ENCODE measurements at regions not wholly inside any gene's neighbourhood (a gene's known extent, or its start where the extent isn't known, plus 50 kb on each side); places are given as distances from the start of the nearest gene placed in this dataset.
"Not testable (repeated sequence)": the region's sequence is repeated elsewhere in the genome, so short reads cannot be mapped to it uniquely, and the experiment has no call there.

DNA sequence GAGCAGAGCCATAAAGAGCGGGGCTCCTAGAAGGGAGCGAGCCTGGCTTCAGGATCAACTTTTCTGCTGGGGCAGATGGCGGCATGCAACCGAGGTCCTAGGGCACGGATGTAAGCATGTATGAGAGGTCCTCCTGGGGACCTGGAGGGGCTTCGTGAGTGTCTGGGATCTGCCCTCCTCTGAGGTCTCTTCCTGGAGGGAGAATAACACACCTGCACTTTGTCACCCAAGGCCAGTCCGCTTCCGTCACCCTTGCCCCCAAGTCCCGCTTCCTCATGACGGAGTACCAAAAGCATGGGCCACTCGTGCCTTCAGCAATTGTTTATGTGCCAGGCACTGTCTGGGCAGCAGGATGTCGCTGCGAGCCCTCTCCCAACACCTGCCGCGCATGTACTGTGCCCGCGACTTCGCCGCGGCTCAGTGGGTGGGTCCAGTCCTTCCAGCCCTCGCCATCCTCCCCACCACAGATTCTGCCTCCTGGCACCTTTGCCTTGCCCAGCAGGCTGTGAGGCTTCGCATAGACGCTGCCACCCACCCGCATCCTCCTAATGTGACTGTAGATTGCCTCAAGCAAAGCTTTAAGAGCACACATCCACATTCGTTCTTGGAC, 60.0 kb upstream of the TMPRSS2 start:
- DNase-seq = no peak

DNA sequence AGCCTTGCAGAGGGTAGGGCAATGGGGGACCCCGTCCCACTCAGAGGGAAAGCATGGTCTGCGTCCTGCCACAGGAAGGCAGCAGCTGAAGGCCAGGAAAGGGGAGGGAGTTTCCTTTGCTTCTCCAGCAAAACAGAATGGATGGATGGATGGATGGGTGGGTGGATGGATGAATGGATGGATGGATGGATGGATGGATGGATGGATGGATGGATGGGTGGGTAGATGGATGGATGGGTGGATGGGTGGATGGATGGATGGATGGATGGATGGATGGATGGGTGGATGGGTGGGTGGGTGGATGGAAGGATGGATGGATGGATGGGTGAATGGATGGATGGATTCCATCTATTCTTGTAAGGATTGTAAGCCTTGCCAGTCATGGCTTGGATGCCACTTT, 59.3 kb upstream of the TMPRSS2 start:
- not testable (repeated sequence) for DNase-seq

DNA sequence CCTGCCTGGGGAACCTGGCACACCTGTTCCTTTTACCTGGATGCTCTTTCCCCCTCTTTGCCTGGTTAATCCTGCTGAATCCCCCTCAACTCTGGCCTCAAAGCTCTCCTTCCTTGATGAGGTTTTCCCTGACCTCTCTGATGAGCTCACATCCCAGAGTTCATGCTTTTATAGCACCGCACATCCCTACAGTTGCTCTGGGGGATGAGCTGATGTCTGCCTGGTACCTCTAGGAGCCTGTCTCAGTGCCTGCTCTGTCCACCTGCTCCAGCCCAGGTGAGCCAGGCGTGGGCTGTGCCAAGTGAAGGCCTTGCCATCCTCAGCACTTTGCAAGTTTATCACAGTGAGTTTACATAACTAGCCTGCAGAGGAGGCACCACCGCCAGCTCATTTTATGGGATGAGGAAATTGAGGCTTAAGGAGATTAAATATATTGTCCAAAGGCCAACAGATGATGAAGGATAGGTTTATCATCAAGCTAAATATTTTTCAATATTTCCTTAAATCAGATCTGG, 58.6 kb upstream of the TMPRSS2 start:
- no peak for DNase-seq

DNA sequence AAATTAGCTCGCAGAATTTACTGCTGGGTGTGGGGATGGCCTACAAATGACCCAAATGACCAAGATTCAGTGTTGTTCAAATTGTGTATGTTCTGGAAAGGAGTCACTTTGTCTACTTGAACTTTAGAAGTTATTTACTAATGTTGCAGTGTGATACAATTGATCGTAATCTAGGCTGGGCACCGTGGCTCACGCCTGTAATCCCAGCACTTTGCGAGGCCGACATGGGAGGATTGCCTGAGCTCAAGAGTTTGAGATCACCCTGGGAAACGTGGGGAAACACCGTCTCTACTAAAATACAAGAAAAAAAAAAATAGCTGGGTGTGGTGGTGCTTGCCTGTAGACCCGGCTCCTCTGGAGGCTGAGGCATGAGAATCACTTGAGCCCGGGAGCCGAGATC, 57.6 kb upstream of the TMPRSS2 start:
- DNase-seq = no peak

DNA sequence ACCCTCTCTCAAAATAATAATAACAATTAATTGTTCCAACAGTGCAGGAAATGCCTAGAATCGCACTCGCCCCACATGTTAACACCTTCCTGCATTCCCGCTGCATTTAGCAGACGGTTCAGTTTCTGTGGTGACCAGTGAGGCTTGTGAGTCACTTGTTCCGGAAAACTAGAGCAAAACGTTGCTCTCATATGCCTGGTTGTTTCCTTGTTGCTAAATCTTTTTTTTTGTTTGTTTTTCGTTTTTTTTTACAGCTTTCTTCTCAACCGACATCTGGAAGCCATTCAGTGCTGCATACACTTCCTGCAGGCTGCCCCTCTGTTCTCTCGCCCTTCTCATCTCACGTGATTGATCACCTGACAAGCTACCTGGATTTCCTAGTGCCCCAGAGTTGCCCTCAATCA, 56.9 kb upstream of the TMPRSS2 start:
- no peak for DNase-seq

DNA sequence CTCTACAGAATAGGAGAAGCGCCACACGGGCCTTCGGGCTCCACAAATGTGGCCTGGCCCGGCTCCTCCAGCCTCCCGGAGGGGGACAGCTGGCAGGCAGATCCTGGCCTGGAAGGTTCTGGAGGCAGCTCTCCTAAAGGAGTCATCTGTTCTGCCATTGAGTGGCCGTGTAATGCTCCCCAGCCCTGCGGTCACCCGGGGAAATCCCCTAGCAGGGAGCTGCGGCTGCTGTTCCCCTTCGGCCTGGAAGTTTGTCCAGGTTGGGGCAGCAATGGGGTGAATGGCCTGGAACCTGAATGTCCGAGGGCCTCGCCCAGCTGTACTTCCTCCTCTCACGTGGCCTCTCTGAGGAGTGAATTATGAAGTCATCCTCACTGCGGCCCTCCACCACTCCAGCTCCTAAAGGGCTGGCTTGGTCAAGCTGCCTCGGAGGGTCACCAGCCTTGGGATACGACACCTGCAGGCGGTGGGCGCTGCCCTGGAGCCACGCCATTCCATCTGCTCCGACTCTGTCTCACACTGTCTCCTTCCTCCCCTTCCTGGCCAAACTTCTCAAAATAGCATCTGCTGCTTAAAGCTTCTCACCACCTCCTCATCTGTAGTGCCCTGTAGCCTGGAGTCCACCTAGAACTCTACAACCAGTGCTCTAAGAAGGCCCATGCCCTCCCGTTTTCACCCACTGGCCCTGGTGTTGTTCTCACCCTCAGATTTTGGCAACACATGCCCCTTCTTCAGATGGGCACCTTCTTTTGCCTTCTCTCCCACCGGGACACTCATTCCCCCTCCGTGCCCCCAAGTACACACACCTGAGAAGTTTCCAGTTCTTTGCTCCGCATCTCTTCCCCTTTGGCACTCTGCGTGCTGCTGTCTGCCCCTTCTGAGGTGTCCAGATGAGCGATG, 54.4 kb upstream of the TMPRSS2 start:
- DNase-seq = no peak

DNA sequence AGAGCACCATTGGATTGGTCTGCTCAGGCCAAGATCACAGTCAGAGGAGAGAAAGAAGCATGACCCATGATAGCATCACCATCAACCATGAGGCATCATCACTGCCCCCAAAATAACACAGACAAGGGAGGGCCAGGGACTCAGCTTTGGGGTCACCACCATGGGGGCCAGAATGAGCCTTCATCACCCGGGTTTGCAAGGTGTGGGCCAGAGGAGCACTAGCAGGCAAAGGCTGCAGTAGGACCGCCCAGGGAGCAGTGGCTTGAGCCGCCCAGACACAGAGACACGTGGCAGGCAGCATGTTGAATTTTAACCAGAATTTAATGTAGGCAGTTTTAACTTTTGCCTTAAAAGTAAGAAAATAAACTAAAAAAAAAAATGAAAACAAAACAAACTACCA, 53.7 kb upstream of the TMPRSS2 start:
- DNase-seq = no peak

DNA sequence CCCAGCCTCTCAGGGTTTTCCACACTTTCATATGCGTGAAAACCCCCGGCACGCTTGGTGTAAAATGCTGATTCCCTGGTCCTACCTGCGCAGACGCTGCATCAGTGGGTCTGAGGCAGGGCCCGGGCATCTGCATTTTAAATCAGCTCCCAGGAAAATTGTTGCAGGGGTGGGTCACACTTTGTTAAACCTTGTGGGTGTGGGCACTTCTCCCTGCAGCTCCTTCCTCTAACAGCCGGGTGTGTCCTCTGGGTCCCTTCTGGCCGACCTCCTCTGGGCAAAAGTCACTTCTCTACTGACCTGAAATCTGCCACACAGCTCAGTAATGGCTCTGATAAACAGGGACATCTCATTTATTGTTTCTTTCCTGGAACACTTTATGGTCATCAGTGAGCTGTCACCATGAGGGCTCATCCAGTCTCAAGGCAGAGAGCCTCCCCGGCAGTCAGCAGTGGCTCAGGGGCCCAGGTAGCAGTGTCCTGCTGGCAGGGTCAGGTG, 52.8 kb upstream of the TMPRSS2 start:
- no peak for DNase-seq

DNA sequence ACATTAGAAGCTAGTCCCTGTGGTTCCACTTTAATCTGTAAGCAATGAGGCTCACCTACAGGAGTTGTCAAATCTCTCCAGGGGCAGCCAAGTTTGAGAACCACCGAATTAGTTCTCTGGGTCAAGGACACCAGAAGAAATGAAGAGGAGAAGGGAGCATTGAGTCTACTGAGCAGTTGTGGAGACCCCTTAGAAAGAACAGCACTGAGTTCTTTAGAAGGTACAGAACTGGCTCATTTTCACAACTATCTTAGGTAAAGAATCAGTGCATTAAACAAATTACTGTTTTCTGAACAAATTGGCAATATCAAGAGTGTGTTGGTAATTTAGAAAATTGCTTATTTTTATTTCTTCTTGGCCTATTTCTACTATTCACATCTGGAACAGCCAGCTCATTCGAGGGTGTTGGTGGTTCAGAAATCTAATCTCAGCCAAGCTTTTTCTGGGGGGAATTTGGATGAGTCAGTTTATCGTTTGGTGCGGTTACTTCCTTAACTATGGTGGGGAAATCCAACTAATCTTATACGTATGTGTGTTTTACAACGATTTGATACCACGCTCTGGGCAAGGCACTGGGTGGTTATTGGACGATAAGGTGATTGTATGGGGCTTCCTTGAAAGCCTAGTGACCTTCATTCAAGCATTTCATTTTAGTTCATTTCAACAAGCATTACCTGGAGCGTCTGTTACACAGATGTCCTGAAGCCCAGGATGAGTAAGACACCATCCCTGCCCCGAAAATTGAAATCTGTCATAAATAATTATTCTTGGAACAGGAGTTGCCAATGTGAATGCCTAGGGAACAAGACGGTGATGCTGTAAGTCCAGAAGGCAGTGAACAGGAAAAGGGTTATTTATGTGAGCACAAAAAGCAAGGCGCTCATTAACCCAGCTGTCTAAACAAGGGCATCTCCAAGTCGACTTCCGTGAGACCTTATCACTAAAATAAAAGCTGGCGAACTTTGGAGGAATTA, 52.0 kb upstream of the TMPRSS2 start:
- no peak for DNase-seq

DNA sequence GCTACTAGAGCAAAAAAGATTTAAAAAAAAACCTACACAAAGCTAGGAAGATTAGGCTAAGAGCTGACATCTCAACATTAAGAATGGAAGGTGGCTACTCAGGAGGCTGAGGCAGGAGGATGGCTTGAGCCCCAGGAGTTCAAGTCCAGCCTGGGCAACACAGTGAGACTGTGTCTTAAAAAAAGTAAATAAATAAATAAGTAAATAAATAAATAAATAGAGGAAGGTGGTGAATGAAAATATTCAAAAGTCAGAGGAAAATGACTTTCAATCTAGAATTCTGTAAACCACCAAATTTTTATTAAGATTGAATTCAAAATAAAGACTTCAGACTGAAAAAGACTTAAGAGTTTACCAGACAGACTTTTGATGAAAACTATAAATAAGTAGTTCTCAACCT, 50.9 kb upstream of the TMPRSS2 start:
- no peak for DNase-seq

DNA sequence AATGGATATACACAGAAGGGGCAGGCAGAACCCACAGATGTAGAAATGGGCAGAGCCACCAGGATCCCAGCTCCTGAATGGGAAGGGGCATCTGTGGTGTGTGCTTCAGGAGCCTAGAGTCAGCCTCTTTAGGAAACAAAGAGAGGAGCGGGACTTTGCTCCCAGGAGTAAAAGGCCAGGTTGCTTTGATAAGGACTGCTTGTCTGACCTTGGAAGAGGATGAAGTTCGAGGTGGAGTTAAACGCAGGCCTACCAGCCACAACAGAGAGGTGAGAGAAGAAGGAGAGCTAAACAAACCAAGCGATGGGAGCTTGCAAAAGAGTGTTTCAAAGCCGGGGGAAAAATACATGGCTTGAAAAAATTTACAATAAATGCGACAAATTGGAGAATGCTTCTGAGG, 49.9 kb upstream of the TMPRSS2 start:
- no peak for DNase-seq

Measured in muscle of arm (tissue), 1 donor.